DMS 273 treated with DMSO at 0.1 percent for 48 hours (cell line): ENCODE measurements at regions not wholly inside any gene's neighbourhood (a gene's known extent, or its start where the extent isn't known, plus 50 kb on each side); places are given as distances from the start of the nearest gene placed in this dataset.
"Not testable (repeated sequence)": the region's sequence is repeated elsewhere in the genome, so short reads cannot be mapped to it uniquely, and the experiment has no call there.

Experiments used
- DNase-seq: peaks from one replicate; lab custom pipeline; 2025; lab: John Stamatoyannopoulos, UW

GRCh38 chr21:15278279-15278678 is 213.5 kb upstream of the NRIP1 start:
- no peak for DNase-seq

- no peak for DNase-seq
Measured at GRCh38 chr21:15278851-15279250, 214.1 kb upstream of the NRIP1 start.

GRCh38 chr21:15279482-15279881 is 214.7 kb upstream of the NRIP1 start:
- no peak for DNase-seq

- no peak for DNase-seq
Measured at GRCh38 chr21:15281714-15282113, 216.9 kb upstream of the NRIP1 start.

GRCh38 chr21:15282665-15283064 is 217.9 kb upstream of the NRIP1 start:
- DNase-seq = no peak

- no peak for DNase-seq
Measured at GRCh38 chr21:15283138-15283537, 218.3 kb upstream of the NRIP1 start.

GRCh38 chr21:15283789-15284188 is 219.0 kb upstream of the NRIP1 start:
- DNase-seq = no peak

- DNase-seq = no peak
Measured at GRCh38 chr21:15285556-15285955, 220.8 kb upstream of the NRIP1 start.

GRCh38 chr21:15289246-15289645 is 224.4 kb upstream of the NRIP1 start:
- DNase-seq = no peak

- no peak for DNase-seq
Measured at GRCh38 chr21:15289896-15290841, 225.4 kb upstream of the NRIP1 start.

- no peak for DNase-seq
Measured at GRCh38 chr21:15291621-15292266, 226.9 kb upstream of the NRIP1 start.

- no peak for DNase-seq
Measured at GRCh38 chr21:15293240-15293639, 228.4 kb upstream of the NRIP1 start.

GRCh38 chr21:15295875-15296274 is 231.1 kb upstream of the NRIP1 start:
- DNase-seq = no peak

- no peak for DNase-seq
Measured at GRCh38 chr21:15297824-15298223, 233.0 kb upstream of the NRIP1 start.

- no peak for DNase-seq
Measured at GRCh38 chr21:15298306-15298705, 233.5 kb upstream of the NRIP1 start.

GRCh38 chr21:15298755-15299154 is 234.0 kb upstream of the NRIP1 start:
- not testable (repeated sequence) for DNase-seq

- DNase-seq = no peak
Measured at GRCh38 chr21:15300131-15300530, 235.3 kb upstream of the NRIP1 start.

GRCh38 chr21:15301014-15301413 is 236.2 kb upstream of the NRIP1 start:
- no peak for DNase-seq

- DNase-seq = no peak
Measured at GRCh38 chr21:15301736-15302135, 236.9 kb upstream of the NRIP1 start.

- DNase-seq = no peak
Measured at GRCh38 chr21:15306271-15306670, 241.5 kb upstream of the NRIP1 start.

GRCh38 chr21:15308333-15308732 is 243.5 kb upstream of the NRIP1 start:
- no peak for DNase-seq

GRCh38 chr21:15309022-15309590 is 244.3 kb upstream of the NRIP1 start:
- no peak for DNase-seq

- DNase-seq = no peak
Measured at GRCh38 chr21:15309721-15310120, 244.9 kb upstream of the NRIP1 start.
